ENCODE measurements at regions not wholly inside any gene's neighbourhood (a gene's known extent, or its start where the extent isn't known, plus 50 kb on each side); places are given as distances from the start of the nearest gene placed in this dataset.

DNA sequence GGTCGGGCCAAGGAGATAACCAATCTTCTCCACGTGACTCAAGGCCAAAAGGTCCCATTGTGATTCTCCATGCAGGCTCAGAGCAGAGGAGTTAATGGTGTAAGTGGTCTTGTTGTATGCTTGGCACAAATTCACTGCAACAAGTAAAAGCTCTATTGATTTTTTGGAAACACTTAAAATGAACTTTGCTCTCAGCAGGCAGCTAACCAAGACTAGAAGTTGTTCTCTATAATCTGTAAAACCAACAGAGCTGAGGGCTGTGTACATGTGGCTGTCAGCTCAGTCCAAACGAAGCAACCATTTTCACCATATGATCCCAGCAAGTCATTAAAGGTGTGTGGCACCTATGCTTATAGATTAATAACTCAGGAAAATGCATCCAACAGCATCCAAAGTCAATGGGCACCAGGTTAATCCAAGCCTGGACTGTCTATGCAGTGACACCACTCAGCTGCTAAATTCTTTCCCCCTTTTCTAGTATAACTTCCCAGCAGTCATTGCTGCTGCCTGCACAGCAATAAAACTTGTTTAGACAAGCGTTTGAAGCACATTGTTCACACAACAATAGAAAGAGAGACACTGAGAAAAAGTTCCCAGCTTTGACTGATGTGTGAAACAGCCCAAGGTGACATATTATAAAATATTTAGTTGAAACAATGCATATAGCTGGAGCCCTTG lies 603.8 kb upstream of the ADAMTS9 start:
- TF ChIP-seq, protein P1, sequence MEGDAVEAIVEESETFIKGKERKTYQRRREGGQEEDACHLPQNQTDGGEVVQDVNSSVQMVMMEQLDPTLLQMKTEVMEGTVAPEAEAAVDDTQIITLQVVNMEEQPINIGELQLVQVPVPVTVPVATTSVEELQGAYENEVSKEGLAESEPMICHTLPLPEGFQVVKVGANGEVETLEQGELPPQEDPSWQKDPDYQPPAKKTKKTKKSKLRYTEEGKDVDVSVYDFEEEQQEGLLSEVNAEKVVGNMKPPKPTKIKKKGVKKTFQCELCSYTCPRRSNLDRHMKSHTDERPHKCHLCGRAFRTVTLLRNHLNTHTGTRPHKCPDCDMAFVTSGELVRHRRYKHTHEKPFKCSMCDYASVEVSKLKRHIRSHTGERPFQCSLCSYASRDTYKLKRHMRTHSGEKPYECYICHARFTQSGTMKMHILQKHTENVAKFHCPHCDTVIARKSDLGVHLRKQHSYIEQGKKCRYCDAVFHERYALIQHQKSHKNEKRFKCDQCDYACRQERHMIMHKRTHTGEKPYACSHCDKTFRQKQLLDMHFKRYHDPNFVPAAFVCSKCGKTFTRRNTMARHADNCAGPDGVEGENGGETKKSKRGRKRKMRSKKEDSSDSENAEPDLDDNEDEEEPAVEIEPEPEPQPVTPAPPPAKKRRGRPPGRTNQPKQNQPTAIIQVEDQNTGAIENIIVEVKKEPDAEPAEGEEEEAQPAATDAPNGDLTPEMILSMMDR (IDR thresholded peaks at IDR 0.05) = no peak
- no peak for TF ChIP-seq POLR2A (IDR thresholded peaks at IDR 0.05)
- TF ChIP-seq EP300 (IDR thresholded peaks at IDR 0.05) = no peak

All from ovary (tissue), 3 donors.